SU-DHL-6 (cell line): ENCODE measurements at regions not wholly inside any gene's neighbourhood (a gene's known extent, or its start where the extent isn't known, plus 50 kb on each side); places are given as distances from the start of the nearest gene placed in this dataset.
A peak's percentile ranks its signal among the peaks of the same experiment; 100 is the strongest.

Experiments
- H2AFZ ChIP-seq: fragments of 200-600 bp; sonication (generic); 2 replicates; pipeline ENCODE4 v1.6.1; 2014; ENCODE audit warnings: low read depth, mild to moderate bottlenecking, moderate library complexity, mixed read lengths, antibody characterized with exemption, low read length; ENCODE audit not compliant: severe bottlenecking
- H3F3A ChIP-seq: fragments of 200-600 bp; shearing (Covaris generic); 2 replicates; pipeline ENCODE4 v1.6.0; 2016; ENCODE audit warnings: antibody characterized with exemption, mild to moderate bottlenecking; ENCODE audit not compliant: insufficient read depth
- H3K27ac ChIP-seq: fragments of 200-600 bp; sonication (generic); 2 replicates; pipeline ENCODE4 v1.5.1; 2016; ENCODE audit warnings: low read depth, mild to moderate bottlenecking, low read length, moderate library complexity, mixed read lengths
- H3K27me3 ChIP-seq: fragments of 200-600 bp; sonication (generic), shearing (Covaris generic); 2 replicates; pipeline ENCODE4 v1.6.0; 2014; ENCODE audit warnings: mild to moderate bottlenecking, low read length
- H3K36me3 ChIP-seq: fragments of 200-600 bp; sonication (generic); 2 replicates; pipeline ENCODE4 v1.6.1; 2014; ENCODE audit warnings: mild to moderate bottlenecking, low read length, mixed read lengths
- H3K4me2 ChIP-seq: fragments of 300-600, 200-600 bp; shearing (Covaris generic), sonication (generic); 2 replicates; pipeline ENCODE4 v1.6.0; 2014; ENCODE audit warnings: low read length, low read depth, mild to moderate bottlenecking; ENCODE audit not compliant: poor library complexity, severe bottlenecking
- H3K4me3 ChIP-seq: fragments of 200-600 bp; sonication (generic); 2 replicates; pipeline ENCODE4 v1.5.1; 2014; ENCODE audit warnings: antibody characterized with exemption, low read length, mild to moderate bottlenecking, mixed read lengths; ENCODE audit not compliant: insufficient read depth, poor library complexity, severe bottlenecking
- H3K79me2 ChIP-seq: fragments of 200-600 bp; sonication (generic); 2 replicates; pipeline ENCODE4 v1.6.1; 2014; ENCODE audit warnings: mild to moderate bottlenecking, low read length, moderate library complexity; ENCODE audit not compliant: insufficient read depth
- H3K9ac ChIP-seq: fragments of 200-600 bp; sonication (generic); 2 replicates; pipeline ENCODE4 v1.7.0; 2014; ENCODE audit warnings: mild to moderate bottlenecking, low read length
- H3K9me2 ChIP-seq: fragments of 200-600 bp; sonication (generic); replicated peaks from 2 replicates; pipeline ENCODE4 v1.6.1; 2014; ENCODE audit warnings: low read length; ENCODE audit not compliant: insufficient read depth
- H3K9me3 ChIP-seq: fragments of 200-600 bp; sonication (generic); 2 replicates; pipeline ENCODE4 v1.6.1; 2014; ENCODE audit warnings: low read length, mixed read lengths; ENCODE audit not compliant: insufficient read depth
- H4K20me1 ChIP-seq: fragments of 200-600 bp; sonication (generic); 2 replicates; pipeline ENCODE4 v1.6.1; 2014; ENCODE audit warnings: low read depth, mild to moderate bottlenecking, antibody characterized with exemption, low read length, moderate library complexity, mixed read lengths
- CTCF ChIP-seq: fragments of 200-600 bp; sonication (generic); IDR thresholded peaks from one replicate; pipeline ENCODE4 v1.5.1; 2017; ENCODE audit warnings: antibody characterized with exemption, mild to moderate bottlenecking, low read length, moderate library complexity; ENCODE audit not compliant: insufficient read depth, poor library complexity, severe bottlenecking
- EZH2phosphoT487 ChIP-seq: fragments of 200-600 bp; sonication (generic), shearing (Covaris generic); conservative IDR thresholded peaks from 2 replicates; pipeline ENCODE4 v1.6.1; 2018; ENCODE audit warnings: mild to moderate bottlenecking, antibody characterized with exemption, low read length, moderate library complexity, mixed read lengths

- Histone ChIP-seq H4K20me1 (no peaks in the 10 kb centered on the region), H3F3A (no peaks in the 10 kb centered on the region), H2AFZ (no peak overlapping the region), H3K79me2 (no peaks in the 10 kb centered on the region), H3K9me2 (no peaks in the 10 kb centered on the region), H3K9ac (no peak overlapping the region), H3K4me2 (no peak overlapping the region), H3K9me3 (no peaks in the 10 kb centered on the region), H3K36me3 (no peaks in the 10 kb centered on the region), H3K4me3 (no peak overlapping the region), H3K27me3 (no peaks in the 10 kb centered on the region), H3K27ac (no peak overlapping the region)
- TF ChIP-seq CTCF (no peak), EZH2phosphoT487 (no peak)
These were observed 687.7 kb downstream of the TRAM1L1 start for GRCh38 chr4:116397714-116398113.

- no peak for TF ChIP-seq CTCF
- TF ChIP-seq EZH2phosphoT487, result no peak
- H2AFZ ChIP-seq, result peak overlapping the region; percentile 13
- H3K27ac ChIP-seq, result no peak overlapping the region
- no peak overlapping the region for H3K4me2 ChIP-seq
- H3K9me3 ChIP-seq, result no peaks in the 10 kb centered on the region
- H3F3A ChIP-seq, result no peaks in the 10 kb centered on the region
- no peaks in the 10 kb centered on the region for H3K9me2 ChIP-seq
- H3K4me3 ChIP-seq, result no peak overlapping the region
- no peak overlapping the region for H3K9ac ChIP-seq
- no peaks in the 10 kb centered on the region for H3K27me3 ChIP-seq
- H3K36me3 ChIP-seq, result no peaks in the 10 kb centered on the region
- H3K79me2 ChIP-seq, result no peaks in the 10 kb centered on the region
- H4K20me1 ChIP-seq, result no peaks in the 10 kb centered on the region
These were observed 688.1 kb downstream of the TRAM1L1 start for GRCh38 chr4:116397291-116397690.

- Histone ChIP-seq H3F3A (no peaks in the 10 kb centered on the region), H3K9ac (no peak overlapping the region), H3K79me2 (no peaks in the 10 kb centered on the region), H3K27ac (no peak overlapping the region), H3K9me3 (no peaks in the 10 kb centered on the region), H3K4me2 (no peak overlapping the region), H3K9me2 (no peaks in the 10 kb centered on the region), H3K4me3 (no peak overlapping the region), H2AFZ (no peak overlapping the region), H3K27me3 (no peaks in the 10 kb centered on the region), H4K20me1 (no peaks in the 10 kb centered on the region), H3K36me3 (no peaks in the 10 kb centered on the region)
- TF ChIP-seq CTCF (no peak), EZH2phosphoT487 (no peak)
These were observed 690.0 kb downstream of the TRAM1L1 start for GRCh38 chr4:116395408-116395807.
